Mesendoderm (in vitro differentiated cells): ENCODE measurements at regions not wholly inside any gene's neighbourhood (a gene's known extent, or its start where the extent isn't known, plus 50 kb on each side); places are given as distances from the start of the nearest gene placed in this dataset.

Experiments
- DNase-seq: peaks from one replicate; pipeline ENCODE4 v3.0.0; 2013
- H2AK5ac ChIP-seq: 2 replicates; pipeline ENCODE4 v1.6.1; 2013; ENCODE audit warnings: low read length, inconsistent platforms
- H2BK120ac ChIP-seq: 2 replicates; pipeline ENCODE4 v1.6.1; 2013; ENCODE audit warnings: low read depth, mild to moderate bottlenecking, low read length, moderate library complexity, mixed read lengths
- H2BK15ac ChIP-seq: replicated peaks from 2 replicates; pipeline ENCODE4 v1.6.1; 2013; ENCODE audit warnings: low read depth, mild to moderate bottlenecking, moderate library complexity
- H2BK5ac ChIP-seq: 2 replicates; pipeline ENCODE4 v1.6.1; 2013; ENCODE audit warnings: low read length, inconsistent platforms
- H3K18ac ChIP-seq: 2 replicates; pipeline ENCODE4 v1.6.1; 2013; ENCODE audit warnings: mild to moderate bottlenecking, low read length, mixed read lengths
- H3K23ac ChIP-seq: one replicate; pipeline ENCODE4 v1.6.1; 2013; ENCODE audit warnings: low read length
- H3K27ac ChIP-seq: 2 replicates; pipeline ENCODE4 v1.5.1; 2013; ENCODE audit warnings: low read depth, mild to moderate bottlenecking, inconsistent platforms, low read length, moderate library complexity
- H3K27me3 ChIP-seq: 2 replicates; pipeline ENCODE4 v1.6.1; 2013; ENCODE audit warnings: low read length, control low read depth, mild to moderate bottlenecking, inconsistent platforms; ENCODE audit not compliant: insufficient read depth, poor library complexity
- H3K36me3 ChIP-seq: 2 replicates; pipeline ENCODE4 v1.6.1; 2013; ENCODE audit warnings: low read length, inconsistent platforms; ENCODE audit not compliant: control insufficient read depth, insufficient read depth
- H3K4ac ChIP-seq: one replicate; pipeline ENCODE4 v1.6.1; 2013; ENCODE audit warnings: low read depth, mild to moderate bottlenecking, low read length, moderate library complexity
- H3K4me1 ChIP-seq: 2 replicates; pipeline ENCODE4 v1.6.1; 2013; ENCODE audit warnings: low read depth, low read length, inconsistent platforms; ENCODE audit not compliant: control insufficient read depth
- H3K4me2 ChIP-seq: 2 replicates; pipeline ENCODE4 v1.6.1; 2013; ENCODE audit warnings: low read length
- H3K4me3 ChIP-seq: 2 replicates; pipeline ENCODE4 v1.5.1; 2013; ENCODE audit warnings: mild to moderate bottlenecking, low read length
- H3K56ac ChIP-seq: one replicate; pipeline ENCODE4 v1.6.1; 2013; ENCODE audit warnings: low read length
- H3K79me1 ChIP-seq: 2 replicates; pipeline ENCODE4 v1.6.1; 2013; ENCODE audit warnings: low read length, inconsistent platforms
- H3K79me2 ChIP-seq: 2 replicates; pipeline ENCODE4 v1.6.1; 2013; ENCODE audit warnings: mild to moderate bottlenecking, low read length; ENCODE audit not compliant: control insufficient read depth, insufficient read depth
- H3K9ac ChIP-seq: 2 replicates; pipeline ENCODE4 v1.6.1; 2013; ENCODE audit warnings: low read length, inconsistent platforms
- H4K5ac ChIP-seq: one replicate; pipeline ENCODE4 v1.6.1; 2013; ENCODE audit warnings: low read length
- H4K8ac ChIP-seq: one replicate; pipeline ENCODE4 v1.6.1; 2013; ENCODE audit warnings: low read depth, mild to moderate bottlenecking, control low read depth, low read length, moderate library complexity
- WGBS: extraction: QIAGEN DNeasy Blood & Tissue Kit; methylation state at CpG from one replicate; pipeline ENCODE4 v1.1.7; 2013; ENCODE audit warnings: low lambda C conversion rate, missing lambda C conversion rate; ENCODE audit not compliant: insufficient coverage; ENCODE audit errors: extremely low coverage; 5-methylcytosine and 5-hydroxymethylcytosine counted together

DNA sequence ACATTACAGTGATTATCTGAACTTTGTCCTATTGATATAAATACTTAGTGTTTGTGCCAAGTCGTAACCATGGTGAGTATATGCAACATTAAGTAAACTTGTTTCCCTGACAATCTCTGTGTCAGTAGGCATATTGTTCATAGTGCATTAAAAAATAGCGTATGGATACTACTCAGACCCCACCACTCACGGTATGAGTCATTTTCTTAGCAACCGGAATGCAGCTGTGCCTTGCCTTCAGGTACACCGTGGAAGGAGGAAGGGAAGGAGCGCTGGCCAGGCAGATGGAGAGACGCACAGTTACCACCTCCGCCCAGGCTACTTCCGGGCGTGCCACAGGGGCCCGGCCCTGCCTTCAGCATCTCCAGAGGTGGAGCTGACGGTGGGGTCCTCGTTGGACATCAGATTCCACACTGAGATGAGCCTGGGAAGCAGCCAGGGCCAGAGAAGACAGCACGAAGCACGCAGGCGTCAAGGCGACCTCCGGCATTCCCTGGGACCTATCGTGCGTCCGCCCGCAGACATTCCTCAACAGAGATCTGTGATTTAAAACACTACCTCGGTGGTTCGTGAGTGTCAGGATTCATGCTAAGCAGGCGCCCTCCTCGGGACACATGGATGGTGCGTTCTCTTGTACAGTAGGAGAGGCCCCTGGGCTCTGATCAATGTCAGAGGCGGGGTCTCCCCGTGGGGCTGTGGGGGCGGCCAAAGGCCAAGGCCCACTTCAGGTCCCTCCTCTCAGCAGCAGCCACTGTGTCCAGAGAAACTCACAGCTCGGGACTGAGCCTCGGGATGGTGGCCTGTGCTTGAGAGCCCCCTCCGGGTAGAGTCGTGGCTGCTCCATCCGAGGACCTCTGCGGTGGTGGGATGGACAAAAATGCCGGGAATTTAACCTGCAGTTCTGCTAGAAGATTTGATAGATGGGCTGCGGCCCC is 82.2 kb upstream of the HDAC4 start:
- Histone ChIP-seq H3K56ac (no peak overlapping the region), H3K27ac (no peak overlapping the region), H3K9ac (no peak overlapping the region), H4K5ac (no peak overlapping the region), H3K4me1 (no peaks in the 10 kb centered on the region), H2AK5ac (no peak overlapping the region), H4K8ac (no peak overlapping the region), H2BK15ac (no peak overlapping the region), H3K18ac (no peak overlapping the region), H3K4me3 (no peak overlapping the region), H3K27me3 (no peaks in the 10 kb centered on the region), H3K79me1 (no peaks in the 10 kb centered on the region), H3K23ac (no peak overlapping the region), H3K4me2 (no peak overlapping the region), H2BK5ac (no peak overlapping the region), H2BK120ac (no peak overlapping the region), H3K4ac (no peak overlapping the region), H3K36me3 (no peaks in the 10 kb centered on the region), H3K79me2 (no peaks in the 10 kb centered on the region)
- peak; percentile 5 for DNase-seq
- WGBS = no CpG with 5 or more reads among the region's 38 CpGs

DNA sequence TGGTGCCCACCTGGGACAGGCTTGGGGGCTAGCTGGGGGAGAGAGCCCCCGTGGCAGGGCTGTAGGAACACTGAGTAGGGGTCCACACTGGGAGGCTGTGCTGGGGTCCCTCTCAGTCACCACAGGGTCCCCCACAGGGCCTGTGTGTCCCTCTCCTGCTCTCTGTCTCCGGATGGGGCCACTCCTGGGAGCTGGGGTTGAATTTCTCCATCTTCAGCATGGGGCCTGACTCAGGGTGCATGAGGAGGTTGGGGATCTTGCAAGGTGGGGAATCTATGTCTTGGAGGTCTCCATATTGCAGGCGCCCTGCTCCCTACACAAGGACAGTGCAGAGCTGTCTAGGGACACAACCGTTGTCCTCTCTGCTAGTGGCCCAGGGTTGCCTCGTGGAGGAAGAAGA is 78.7 kb upstream of the HDAC4 start:
- H3K56ac ChIP-seq = no peak overlapping the region
- no peak overlapping the region for H3K27ac ChIP-seq
- H3K79me1 ChIP-seq = no peaks in the 10 kb centered on the region
- WGBS = no CpG with 5 or more reads among the region's 5 CpGs
- no peak overlapping the region for H4K5ac ChIP-seq
- no peak overlapping the region for H3K4me3 ChIP-seq
- no peak overlapping the region for H2BK5ac ChIP-seq
- no peaks in the 10 kb centered on the region for H3K4me1 ChIP-seq
- no peak for DNase-seq
- H3K4ac ChIP-seq = no peak overlapping the region
- no peak overlapping the region for H3K4me2 ChIP-seq
- no peak overlapping the region for H3K18ac ChIP-seq
- no peak overlapping the region for H2BK120ac ChIP-seq
- no peaks in the 10 kb centered on the region for H3K27me3 ChIP-seq
- no peak overlapping the region for H3K23ac ChIP-seq
- H3K9ac ChIP-seq = no peak overlapping the region
- H3K79me2 ChIP-seq = no peaks in the 10 kb centered on the region
- no peak overlapping the region for H2BK15ac ChIP-seq
- H3K36me3 ChIP-seq = no peaks in the 10 kb centered on the region
- no peak overlapping the region for H2AK5ac ChIP-seq
- no peak overlapping the region for H4K8ac ChIP-seq

DNA sequence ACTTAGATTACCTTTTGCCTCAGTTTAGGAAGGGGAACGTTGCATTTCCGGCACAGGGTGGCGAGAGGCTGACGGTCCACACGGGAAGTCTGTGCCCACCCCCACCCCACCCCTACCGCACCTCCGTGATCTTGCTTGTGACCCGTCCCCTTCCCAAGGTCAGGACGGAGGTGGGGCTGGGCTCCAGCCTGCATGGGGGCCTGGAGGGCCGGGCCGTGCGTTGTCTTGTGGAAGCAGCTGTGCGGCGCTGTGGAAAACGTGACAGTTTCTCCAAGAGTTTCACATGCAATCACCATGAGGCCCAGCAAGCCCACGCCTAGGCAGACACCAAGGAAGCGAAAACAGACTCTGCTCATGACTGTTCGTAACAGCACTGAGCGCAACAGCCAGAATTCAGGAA is 76.8 kb upstream of the HDAC4 start:
- H3K4me2 ChIP-seq = no peak overlapping the region
- H3K4me1 ChIP-seq = no peaks in the 10 kb centered on the region
- no peak overlapping the region for H2BK15ac ChIP-seq
- no peaks in the 10 kb centered on the region for H3K36me3 ChIP-seq
- no peak overlapping the region for H3K56ac ChIP-seq
- no peak overlapping the region for H3K18ac ChIP-seq
- H3K23ac ChIP-seq = no peak overlapping the region
- H3K4me3 ChIP-seq = no peak overlapping the region
- H4K5ac ChIP-seq = no peak overlapping the region
- no peak overlapping the region for H3K9ac ChIP-seq
- no peaks in the 10 kb centered on the region for H3K79me2 ChIP-seq
- no peak overlapping the region for H4K8ac ChIP-seq
- H2AK5ac ChIP-seq = no peak overlapping the region
- H2BK120ac ChIP-seq = no peak overlapping the region
- H3K27ac ChIP-seq = no peak overlapping the region
- WGBS = no CpG with 5 or more reads among the region's 19 CpGs
- no peak overlapping the region for H3K4ac ChIP-seq
- H3K79me1 ChIP-seq = no peaks in the 10 kb centered on the region
- no peak for DNase-seq
- H3K27me3 ChIP-seq = no peaks in the 10 kb centered on the region
- H2BK5ac ChIP-seq = no peak overlapping the region

DNA sequence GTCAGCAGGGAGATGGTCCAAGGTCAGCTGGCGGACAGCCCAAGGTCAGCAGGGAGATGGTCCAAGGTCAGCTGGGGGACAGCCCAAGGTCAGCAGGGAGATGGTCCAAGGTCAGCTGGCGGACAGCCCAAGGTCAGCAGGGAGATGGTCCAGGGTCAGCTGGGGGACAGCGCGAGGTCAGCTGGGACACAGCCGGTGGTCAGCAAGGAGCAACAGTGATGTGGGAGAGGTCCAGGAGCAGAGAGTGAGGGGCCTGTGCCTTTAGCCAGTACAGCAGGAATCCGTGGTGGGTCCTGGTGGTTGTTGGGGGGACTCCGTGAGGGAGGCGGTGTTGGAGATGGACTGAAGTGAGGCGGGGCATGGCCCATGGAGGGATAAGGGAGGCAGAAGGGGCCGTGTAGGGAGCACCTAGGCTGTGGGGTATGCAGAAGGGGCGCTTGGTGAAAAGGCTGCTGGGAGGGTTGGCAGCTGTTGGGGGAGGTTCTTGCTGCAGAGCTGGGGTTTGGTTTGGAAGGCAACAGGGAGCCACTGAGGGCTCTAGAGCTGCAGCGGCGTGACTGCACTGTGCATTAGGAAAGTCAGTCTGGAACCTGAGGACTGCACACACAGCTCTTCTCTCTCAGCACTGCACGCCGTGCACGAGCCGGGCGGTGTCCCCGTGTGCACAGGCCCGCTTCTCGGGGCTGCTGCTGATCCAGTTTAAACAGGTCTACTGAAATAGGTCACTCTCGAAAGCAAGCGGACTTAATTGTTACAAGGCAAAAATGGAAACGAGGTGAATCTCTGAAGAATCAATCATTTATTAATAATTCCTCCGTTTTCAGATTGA is 76.2 kb upstream of the HDAC4 start:
- Histone ChIP-seq H4K5ac (no peak overlapping the region), H3K4me2 (no peak overlapping the region), H3K9ac (no peak overlapping the region), H3K18ac (no peak overlapping the region), H3K4me3 (no peak overlapping the region), H3K23ac (no peak overlapping the region), H3K56ac (no peak overlapping the region), H2BK120ac (no peak overlapping the region), H2BK15ac (no peak overlapping the region), H4K8ac (no peak overlapping the region), H3K79me2 (no peaks in the 10 kb centered on the region), H3K4ac (no peak overlapping the region), H3K79me1 (no peaks in the 10 kb centered on the region), H3K36me3 (no peaks in the 10 kb centered on the region), H3K27me3 (no peaks in the 10 kb centered on the region), H2BK5ac (no peak overlapping the region), H3K4me1 (no peaks in the 10 kb centered on the region), H2AK5ac (no peak overlapping the region), H3K27ac (no peak overlapping the region)
- WGBS = no CpG with 5 or more reads among the region's 25 CpGs
- no peak for DNase-seq

DNA sequence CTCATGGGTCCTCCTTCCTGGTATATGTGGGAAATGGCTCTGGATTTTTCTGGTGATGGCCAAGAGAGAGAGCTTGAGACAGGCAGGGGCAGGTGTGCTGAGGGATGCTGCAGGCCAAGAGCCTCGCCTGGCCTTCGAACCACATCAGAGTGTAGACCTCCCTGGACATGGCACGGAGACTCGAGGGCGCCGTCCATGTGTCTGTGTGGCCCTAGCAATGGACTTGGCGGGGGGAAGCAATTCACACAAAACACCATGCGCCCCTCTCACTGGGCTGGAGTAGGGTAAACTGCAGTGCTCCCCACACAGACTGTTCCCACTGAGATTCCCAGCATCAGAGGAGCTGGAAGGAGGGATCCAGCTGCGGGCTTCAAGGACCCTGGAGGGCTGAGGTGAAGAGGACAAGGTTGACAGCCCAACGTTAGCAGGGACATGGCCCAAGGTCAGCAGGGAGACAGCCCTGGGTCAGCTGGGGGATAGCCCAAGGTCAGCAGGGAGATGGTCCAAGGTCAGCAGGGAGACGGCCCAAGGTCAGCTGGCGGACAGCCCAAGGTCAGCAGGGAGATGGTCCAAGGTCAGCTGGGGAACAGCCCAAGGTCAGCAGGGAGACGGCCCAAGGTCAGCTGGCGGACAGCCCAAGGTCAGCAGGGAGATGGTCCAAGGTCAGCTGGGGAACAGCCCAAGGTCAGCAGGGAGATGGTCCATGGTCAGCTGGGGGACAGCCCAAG is 75.4 kb upstream of the HDAC4 start:
- Histone ChIP-seq H3K56ac (no peak overlapping the region), H3K4me3 (no peak overlapping the region), H3K79me2 (no peaks in the 10 kb centered on the region), H2BK5ac (no peak overlapping the region), H2AK5ac (no peak overlapping the region), H2BK15ac (no peak overlapping the region), H3K27ac (no peak overlapping the region), H3K27me3 (no peaks in the 10 kb centered on the region), H3K9ac (no peak overlapping the region), H2BK120ac (no peak overlapping the region), H3K79me1 (no peaks in the 10 kb centered on the region), H3K23ac (no peak overlapping the region), H3K18ac (no peak overlapping the region), H3K4ac (no peak overlapping the region), H3K4me2 (no peak overlapping the region), H4K8ac (no peak overlapping the region), H4K5ac (no peak overlapping the region), H3K4me1 (no peaks in the 10 kb centered on the region), H3K36me3 (no peaks in the 10 kb centered on the region)
- WGBS = no CpG with 5 or more reads among the region's 14 CpGs
- no peak for DNase-seq
